AG10803 (cell line): ENCODE measurements at regions not wholly inside any gene's neighbourhood (a gene's known extent, or its start where the extent isn't known, plus 50 kb on each side); places are given as distances from the start of the nearest gene placed in this dataset.

Experiments used
- DNase-seq: peaks from one replicate; pipeline ENCODE4 v3.0.0; 2010; ENCODE audit warnings: low read depth
- H3K4me3 ChIP-seq: 2 replicates; pipeline ENCODE4 v1.5.1; 2011; ENCODE audit warnings: mild to moderate bottlenecking, low read length, control low read depth
- TF ChIP-seq, protein P1 (sequence below): conservative IDR thresholded peaks from 2 replicates; pipeline ENCODE4 v1.5.1; 2011; ENCODE audit warnings: mild to moderate bottlenecking, low read length, control low read depth, inconsistent platforms

DNA sequence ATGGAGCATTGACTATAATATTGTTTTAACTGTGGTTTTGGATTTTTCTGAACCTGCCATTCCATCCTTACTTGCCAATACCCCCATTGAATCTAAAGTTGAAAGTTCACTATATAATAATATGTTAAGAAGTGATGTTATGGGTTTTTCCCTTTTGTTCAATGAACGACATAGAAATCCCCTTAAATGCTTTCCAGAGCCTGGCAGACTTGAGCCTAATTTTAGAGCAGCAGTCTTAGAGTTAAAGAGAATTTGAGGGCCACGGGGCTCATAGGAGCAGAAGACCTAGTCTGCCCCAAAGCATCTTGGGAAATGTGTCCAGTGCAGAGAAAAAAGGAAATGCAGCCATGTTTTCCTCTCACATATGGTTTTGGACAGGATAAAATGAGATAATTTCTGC, 146.1 kb upstream of the SLC44A1 start:
- TF ChIP-seq, protein P1, sequence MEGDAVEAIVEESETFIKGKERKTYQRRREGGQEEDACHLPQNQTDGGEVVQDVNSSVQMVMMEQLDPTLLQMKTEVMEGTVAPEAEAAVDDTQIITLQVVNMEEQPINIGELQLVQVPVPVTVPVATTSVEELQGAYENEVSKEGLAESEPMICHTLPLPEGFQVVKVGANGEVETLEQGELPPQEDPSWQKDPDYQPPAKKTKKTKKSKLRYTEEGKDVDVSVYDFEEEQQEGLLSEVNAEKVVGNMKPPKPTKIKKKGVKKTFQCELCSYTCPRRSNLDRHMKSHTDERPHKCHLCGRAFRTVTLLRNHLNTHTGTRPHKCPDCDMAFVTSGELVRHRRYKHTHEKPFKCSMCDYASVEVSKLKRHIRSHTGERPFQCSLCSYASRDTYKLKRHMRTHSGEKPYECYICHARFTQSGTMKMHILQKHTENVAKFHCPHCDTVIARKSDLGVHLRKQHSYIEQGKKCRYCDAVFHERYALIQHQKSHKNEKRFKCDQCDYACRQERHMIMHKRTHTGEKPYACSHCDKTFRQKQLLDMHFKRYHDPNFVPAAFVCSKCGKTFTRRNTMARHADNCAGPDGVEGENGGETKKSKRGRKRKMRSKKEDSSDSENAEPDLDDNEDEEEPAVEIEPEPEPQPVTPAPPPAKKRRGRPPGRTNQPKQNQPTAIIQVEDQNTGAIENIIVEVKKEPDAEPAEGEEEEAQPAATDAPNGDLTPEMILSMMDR: no peak

DNA sequence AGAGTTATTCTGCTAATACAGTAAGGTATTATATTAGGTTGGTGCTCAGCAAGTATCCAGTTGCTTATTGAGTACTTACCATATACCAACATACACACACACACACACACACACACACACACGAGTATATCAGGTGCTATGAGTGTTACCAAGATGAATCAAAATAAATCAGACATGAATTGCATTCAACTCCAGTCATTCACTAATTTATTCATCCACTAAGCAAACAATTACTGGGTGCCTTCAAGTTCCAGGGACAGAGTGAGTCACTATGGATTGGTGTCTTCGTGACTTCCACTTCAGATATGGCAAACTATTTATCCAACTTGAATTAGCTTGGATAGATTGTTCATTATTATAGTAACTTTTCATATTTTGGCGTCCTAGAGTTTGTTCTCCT, 140.7 kb upstream of the SLC44A1 start:
- no peak overlapping the region for H3K4me3 ChIP-seq
- TF ChIP-seq, protein P1: no peak
- DNase-seq: no peak

More for the DNA sequence above, 146.1 kb upstream of the SLC44A1 start:
- DNase-seq: no peak
- no peak overlapping the region for H3K4me3 ChIP-seq

DNA sequence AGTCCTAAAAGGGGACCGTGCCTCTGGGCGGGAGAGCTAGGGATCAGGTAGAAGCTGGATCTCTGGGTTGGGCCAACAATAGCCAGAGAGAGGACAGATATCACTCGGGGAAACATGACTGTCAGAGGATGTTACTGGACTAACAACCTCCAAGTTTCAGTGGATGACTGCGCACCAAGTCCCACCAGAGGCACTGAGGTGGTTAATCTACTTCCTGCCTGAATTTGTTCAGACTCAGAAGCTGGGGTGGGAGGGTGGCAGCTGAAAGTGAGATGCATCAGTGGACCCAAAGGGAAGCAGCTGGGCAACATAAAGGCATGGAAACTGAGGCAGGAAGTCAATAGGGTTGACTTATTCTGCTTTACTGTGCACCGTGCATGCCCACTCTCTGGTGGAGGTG, 130.1 kb upstream of the SLC44A1 start:
- DNase-seq: no peak
- TF ChIP-seq, protein P1: no peak

DNA sequence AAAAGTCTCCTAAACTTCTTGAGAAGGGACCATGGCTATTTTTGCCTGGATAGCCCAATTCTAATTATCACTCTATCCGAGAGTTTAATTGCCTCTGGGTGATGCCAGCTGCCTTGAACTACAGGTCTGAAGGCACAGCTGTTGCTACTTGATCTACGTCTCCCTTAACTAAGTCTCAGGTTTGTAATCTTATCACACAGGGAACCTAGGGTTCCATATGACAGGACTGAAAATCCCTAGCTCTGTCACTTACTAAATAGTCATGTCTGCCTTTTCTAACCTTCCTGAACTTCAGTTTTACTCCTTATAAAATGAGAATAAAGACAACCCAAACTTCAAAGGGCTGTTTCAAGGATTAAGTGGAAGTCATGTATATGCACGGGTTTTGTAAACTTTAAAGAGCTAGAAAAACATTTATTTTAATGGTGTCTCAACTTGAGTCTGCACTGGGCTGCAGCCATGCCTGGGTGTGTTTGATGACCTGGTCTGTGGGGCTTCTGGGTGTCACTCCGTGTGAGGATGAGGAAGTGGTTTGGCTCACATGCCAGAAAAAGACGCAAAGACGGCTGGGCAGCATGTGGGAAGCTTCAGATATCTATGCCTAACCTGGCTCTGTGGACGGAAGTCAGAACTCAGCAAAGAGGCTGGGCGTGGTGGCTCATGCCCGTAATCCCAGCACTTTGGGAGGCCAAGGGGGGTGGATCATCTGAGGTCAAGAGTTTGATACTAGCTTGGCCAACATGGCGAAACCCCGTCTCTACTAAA, 129.3 kb upstream of the SLC44A1 start:
- TF ChIP-seq, protein P1: no peak
- H3K4me3 ChIP-seq: no peak overlapping the region
- peak; percentile 49 for DNase-seq

More for the DNA sequence above, 130.1 kb upstream of the SLC44A1 start:
- no peak overlapping the region for H3K4me3 ChIP-seq

DNA sequence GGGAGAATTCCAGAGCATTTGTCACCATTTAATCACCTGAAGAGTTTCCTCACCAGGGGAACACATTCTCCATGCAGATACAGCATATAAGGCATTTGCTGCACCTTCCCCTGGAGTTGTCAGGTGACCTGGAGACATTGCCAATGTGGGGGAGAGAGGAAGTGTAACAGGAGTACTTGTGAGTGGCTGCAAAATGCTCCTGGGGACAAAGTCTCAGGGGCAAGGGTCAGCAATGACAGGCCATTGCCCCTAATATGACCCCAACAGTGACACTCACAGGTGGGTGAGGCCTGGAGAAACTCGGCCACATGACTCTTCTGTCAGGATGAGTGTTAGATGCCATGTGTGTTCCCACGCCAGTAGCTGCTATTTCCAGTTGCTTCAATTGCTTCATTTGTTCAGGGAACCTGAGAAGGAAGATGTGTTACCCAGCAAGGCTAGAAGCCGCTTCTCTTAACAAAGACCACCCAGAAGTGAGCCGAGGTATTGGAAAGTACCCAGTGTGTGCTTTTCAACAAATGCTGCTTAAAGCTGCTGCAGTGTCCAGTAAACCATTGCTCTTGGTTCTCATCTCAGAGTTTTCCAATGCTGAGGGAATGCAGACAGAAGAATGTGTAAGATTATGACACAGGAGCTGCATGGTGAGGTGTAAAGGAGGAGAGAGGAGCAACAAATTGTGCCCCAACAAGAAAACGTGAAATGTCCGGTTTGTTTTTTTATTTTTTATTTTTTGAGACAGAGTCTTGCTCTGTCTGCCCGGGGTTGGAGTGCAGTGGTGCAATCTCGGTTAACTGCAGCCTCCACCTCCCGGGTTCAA, 128.2 kb upstream of the SLC44A1 start:
- no peak overlapping the region for H3K4me3 ChIP-seq
- no peak for DNase-seq
- TF ChIP-seq, protein P1: no peak

DNA sequence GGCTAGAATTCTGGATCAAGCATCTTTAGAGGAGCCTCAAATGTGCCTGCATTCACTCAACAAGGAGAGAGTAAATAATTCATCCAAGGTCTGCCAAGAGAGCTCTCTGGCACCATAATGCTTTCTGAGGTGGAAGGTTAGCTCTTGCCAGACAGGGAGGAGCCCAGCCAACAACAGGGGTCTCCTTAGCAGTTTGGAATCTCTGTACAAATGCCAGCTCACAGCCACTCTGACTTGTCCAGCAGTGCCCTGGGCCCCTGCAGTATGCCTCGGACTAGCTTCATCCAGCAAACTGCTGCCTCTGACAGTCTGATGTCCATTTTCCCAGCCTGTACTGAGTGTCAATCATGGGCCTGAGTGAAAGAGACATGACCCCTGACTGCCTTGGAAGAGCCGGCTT, 127.2 kb upstream of the SLC44A1 start:
- DNase-seq: no peak

More for the DNA sequence above, 127.2 kb upstream of the SLC44A1 start:
- TF ChIP-seq, protein P1: no peak
- H3K4me3 ChIP-seq: no peak overlapping the region
